A549 (cell line): ENCODE measurements at regions not wholly inside any gene's neighbourhood (a gene's known extent, or its start where the extent isn't known, plus 50 kb on each side); places are given as distances from the start of the nearest gene placed in this dataset.

Experiments used
- EP300 ChIP-seq, 2 experiments: fragments of >200 bp; sonication (Bioruptor Twin); formaldehyde crosslinking; IDR thresholded peaks; 2 replicates in 1 of 2; 3 replicates in 1 of 2; pipeline ENCODE4 v1.6.1; 2016 to 2017
- FOSL2 ChIP-seq, 2 experiments: fragments of 450-650 bp in 1 of 2; fragments of >200 bp in 1 of 2; sonication (Bioruptor Twin) in 1 of 2; formaldehyde crosslinking; IDR thresholded peaks; 2 replicates each; pipeline versions ENCODE4 v1.5.0 to v1.6.1; 2016 to 2020; ENCODE audit warnings: mild to moderate bottlenecking in 1 of 2, moderate library complexity in 1 of 2
- PHF8 ChIP-seq: fragments of 200-600 bp; sonication (generic); IDR thresholded peaks from 2 replicates; pipeline ENCODE4 v1.6.1; 2016; ENCODE audit warnings: low read depth, mild to moderate bottlenecking, antibody characterized with exemption, moderate library complexity, borderline replicate concordance
- TF ChIP-seq, protein P1 (sequence below): fragments of >200 bp; sonication (Bioruptor Twin); formaldehyde crosslinking; IDR thresholded peaks from 3 replicates; pipeline ENCODE4 v1.5.1; 2016

DNA sequence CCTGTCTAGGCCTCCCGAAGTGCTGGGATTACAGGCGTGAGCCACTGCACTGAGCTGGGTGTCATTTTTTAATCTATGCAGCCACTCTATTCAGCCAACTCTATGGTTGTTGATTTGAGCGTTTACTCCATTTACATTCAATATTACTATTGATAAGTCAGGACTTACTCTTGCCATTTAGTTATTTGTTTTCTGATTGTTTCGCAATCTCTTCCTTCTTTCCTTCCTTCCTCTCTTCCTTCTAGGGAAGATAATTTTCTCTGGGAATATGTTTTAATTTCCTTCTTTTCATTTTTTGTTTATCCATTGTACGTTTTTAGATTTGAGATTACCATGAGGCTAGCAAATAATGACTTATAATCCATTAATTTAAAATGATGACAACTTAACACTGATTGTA, 2056.0 kb downstream of the OLFM4 start:
- no peak for TF ChIP-seq EP300 (IDR thresholded peaks at IDR 0.05)
- TF ChIP-seq PHF8 = no peak
- TF ChIP-seq FOSL2 (IDR thresholded peaks at IDR 0.05) = no peak
- no peak for TF ChIP-seq FOSL2 (CRISPR knock-in tag; IDR thresholded peaks at IDR 0.05)
- TF ChIP-seq, protein P1, sequence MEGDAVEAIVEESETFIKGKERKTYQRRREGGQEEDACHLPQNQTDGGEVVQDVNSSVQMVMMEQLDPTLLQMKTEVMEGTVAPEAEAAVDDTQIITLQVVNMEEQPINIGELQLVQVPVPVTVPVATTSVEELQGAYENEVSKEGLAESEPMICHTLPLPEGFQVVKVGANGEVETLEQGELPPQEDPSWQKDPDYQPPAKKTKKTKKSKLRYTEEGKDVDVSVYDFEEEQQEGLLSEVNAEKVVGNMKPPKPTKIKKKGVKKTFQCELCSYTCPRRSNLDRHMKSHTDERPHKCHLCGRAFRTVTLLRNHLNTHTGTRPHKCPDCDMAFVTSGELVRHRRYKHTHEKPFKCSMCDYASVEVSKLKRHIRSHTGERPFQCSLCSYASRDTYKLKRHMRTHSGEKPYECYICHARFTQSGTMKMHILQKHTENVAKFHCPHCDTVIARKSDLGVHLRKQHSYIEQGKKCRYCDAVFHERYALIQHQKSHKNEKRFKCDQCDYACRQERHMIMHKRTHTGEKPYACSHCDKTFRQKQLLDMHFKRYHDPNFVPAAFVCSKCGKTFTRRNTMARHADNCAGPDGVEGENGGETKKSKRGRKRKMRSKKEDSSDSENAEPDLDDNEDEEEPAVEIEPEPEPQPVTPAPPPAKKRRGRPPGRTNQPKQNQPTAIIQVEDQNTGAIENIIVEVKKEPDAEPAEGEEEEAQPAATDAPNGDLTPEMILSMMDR = no peak
